ENCODE measurements at regions not wholly inside any gene's neighbourhood (a gene's known extent, or its start where the extent isn't known, plus 50 kb on each side); places are given as distances from the start of the nearest gene placed in this dataset.
"Not testable (repeated sequence)": the region's sequence is repeated elsewhere in the genome, so short reads cannot be mapped to it uniquely, and the experiment has no call there.

GRCh38 chrX:83588409-83588808, 80.3 kb downstream of the POU3F4 start:
- Histone ChIP-seq H3K9me3 (ENCODE audit: control insufficient read depth, low read length) (no peaks in the 10 kb centered on the region), H3K4me3 (ENCODE audit: low read length) (no peak overlapping the region), H3K4me1 (ENCODE audit: control insufficient read depth, insufficient read depth, low read length) (no peaks in the 10 kb centered on the region), H3K27me3 (ENCODE audit: control insufficient read depth, insufficient read depth) (no peaks in the 10 kb centered on the region), H3K27ac (ENCODE audit: low read length) (no peak overlapping the region)
- ATAC-seq (no peak), DNase-seq (peak in 1 of 3 donors; percentile 15)
- intact Hi-C loops (cut with DNase I) = no loop called here
- WGBS = 77% methylated on average over 9 of the region's 9 CpGs

GRCh38 chrX:83593634-83594294, 85.7 kb downstream of the POU3F4 start:
- DNase-seq (peak in 1 of 3 donors; percentile 18), ATAC-seq (no peak)
- no peak overlapping the region for H3K27ac ChIP-seq (ENCODE audit: low read length)
- H3K4me3 ChIP-seq (ENCODE audit: low read length) = no peak overlapping the region
- H3K4me1 ChIP-seq (ENCODE audit: control insufficient read depth, insufficient read depth, low read length) = no peaks in the 10 kb centered on the region
- intact Hi-C loops (cut with DNase I) = no loop called here
- WGBS = 48% methylated on average over 14 of the region's 14 CpGs
- no peaks in the 10 kb centered on the region for H3K27me3 ChIP-seq (ENCODE audit: control insufficient read depth, insufficient read depth)
- no peaks in the 10 kb centered on the region for H3K9me3 ChIP-seq (ENCODE audit: control insufficient read depth, low read length)

GRCh38 chrX:83630662-83631061, 122.6 kb downstream of the POU3F4 start:
- ATAC-seq (no peak), DNase-seq (no peak)
- intact Hi-C loops (cut with DNase I) = no loop called here
- Histone ChIP-seq H3K4me3 (ENCODE audit: low read length) (no peak overlapping the region), H3K4me1 (ENCODE audit: control insufficient read depth, insufficient read depth, low read length) (no peaks in the 10 kb centered on the region), H3K9me3 (ENCODE audit: control insufficient read depth, low read length) (no peaks in the 10 kb centered on the region), H3K27ac (ENCODE audit: low read length) (no peak overlapping the region), H3K27me3 (ENCODE audit: control insufficient read depth, insufficient read depth) (no peaks in the 10 kb centered on the region)
- 86% methylated on average over 6 of the region's 6 CpGs for WGBS

- H3K9me3 ChIP-seq (ENCODE audit: control insufficient read depth, low read length); DNase-seq; H3K27me3 ChIP-seq (ENCODE audit: control insufficient read depth, insufficient read depth); intact Hi-C loops (cut with DNase I); ATAC-seq; H3K27ac ChIP-seq (ENCODE audit: low read length); H3K4me3 ChIP-seq (ENCODE audit: low read length); H3K4me1 ChIP-seq (ENCODE audit: control insufficient read depth, insufficient read depth, low read length): not testable (repeated sequence)
- 85% methylated on average over 3 of the region's 4 CpGs for WGBS
These were observed 141.6 kb downstream of the POU3F4 start for GRCh38 chrX:83649706-83650105.

- WGBS = 79% methylated on average over 3 of the region's 3 CpGs
- no peak for DNase-seq
- H3K27me3 ChIP-seq (ENCODE audit: control insufficient read depth, insufficient read depth) = no peaks in the 10 kb centered on the region
- ATAC-seq = no peak
- no peaks in the 10 kb centered on the region for H3K4me1 ChIP-seq (ENCODE audit: control insufficient read depth, insufficient read depth, low read length)
- no peak overlapping the region for H3K27ac ChIP-seq (ENCODE audit: low read length)
- H3K4me3 ChIP-seq (ENCODE audit: low read length) = no peak overlapping the region
- intact Hi-C loops (cut with DNase I) = no loop called here
- H3K9me3 ChIP-seq (ENCODE audit: control insufficient read depth, low read length) = no peaks in the 10 kb centered on the region
These were observed 150.6 kb downstream of the POU3F4 start for GRCh38 chrX:83658731-83659130.
